ENCODE measurements at regions not wholly inside any gene's neighbourhood (a gene's known extent, or its start where the extent isn't known, plus 50 kb on each side); places are given as distances from the start of the nearest gene placed in this dataset.

DNA sequence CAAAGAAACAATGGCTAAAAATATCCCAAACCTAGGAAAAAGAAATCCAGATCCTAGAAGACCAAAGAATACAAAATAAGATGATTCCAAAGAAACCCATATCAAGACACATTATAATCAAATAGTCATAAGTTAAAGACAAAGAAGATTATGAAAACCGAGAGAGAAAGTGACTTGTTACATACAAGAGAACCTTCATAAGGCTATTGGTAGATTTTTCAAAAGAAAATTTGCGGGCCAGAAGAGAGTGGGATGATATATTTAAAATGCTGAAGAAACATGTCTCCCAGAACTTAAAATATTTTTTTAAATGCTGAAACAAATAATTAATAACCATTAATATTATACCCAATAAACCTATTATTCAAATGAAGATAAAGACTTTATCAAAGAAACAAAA, 687.3 kb downstream of the TLE4 start:
- no peaks in the 10 kb centered on the region for H3K79me2 ChIP-seq (ENCODE audit: low read length)
- H3K9me3 ChIP-seq (replicated peaks; ENCODE audit: insufficient read depth, low read length), result no peaks in the 10 kb centered on the region
- no peak overlapping the region for H3K4me3 ChIP-seq (ENCODE audit: low read length)
- DNase-seq, result no peak
- H3K4me2 ChIP-seq (ENCODE audit: low read depth, low read length), result no peak overlapping the region
- TF ChIP-seq EZH2 (optimal IDR thresholded peaks at IDR 0.05; ENCODE audit: low read depth, low read length) (no peak), CTCF (IDR thresholded peaks at IDR 0.05; ENCODE audit: low read length) (no peak), EZH2phosphoT487 (IDR thresholded peaks at IDR 0.05; ENCODE audit: low read length) (no peak)
- H3K27me3 ChIP-seq (replicated peaks; ENCODE audit: insufficient read depth, low read length), result no peaks in the 10 kb centered on the region
- H3F3A ChIP-seq (ENCODE audit: insufficient read depth, low read length), result no peaks in the 10 kb centered on the region
- no peaks in the 10 kb centered on the region for H3K4me1 ChIP-seq (ENCODE audit: low read length)
- H3K9ac ChIP-seq (ENCODE audit: low read length), result no peak overlapping the region
- H3K9me2 ChIP-seq (replicated peaks; ENCODE audit: insufficient read depth, low read length), result no peaks in the 10 kb centered on the region
- no peak overlapping the region for H2AFZ ChIP-seq (ENCODE audit: low read length)
- no peak overlapping the region for H3K27ac ChIP-seq (ENCODE audit: low read length)
- H3K36me3 ChIP-seq (replicated peaks; ENCODE audit: insufficient read depth, low read length), result no peaks in the 10 kb centered on the region
- H4K20me1 ChIP-seq (ENCODE audit: insufficient read depth, low read length), result no peaks in the 10 kb centered on the region

GRCh38 chr9:80251778-80252177, 680.0 kb downstream of the TLE4 start:
- no peaks in the 10 kb centered on the region for H3K9me3 ChIP-seq (replicated peaks; ENCODE audit: insufficient read depth, low read length)
- no peak overlapping the region for H2AFZ ChIP-seq (ENCODE audit: low read length)
- H3K4me2 ChIP-seq (ENCODE audit: low read depth, low read length), result no peak overlapping the region
- H3K4me3 ChIP-seq (ENCODE audit: low read length), result no peak overlapping the region
- H3K27ac ChIP-seq (ENCODE audit: low read length), result no peak overlapping the region
- H3K79me2 ChIP-seq (ENCODE audit: low read length), result no peaks in the 10 kb centered on the region
- H3F3A ChIP-seq (ENCODE audit: insufficient read depth, low read length), result no peaks in the 10 kb centered on the region
- H3K9ac ChIP-seq (ENCODE audit: low read length), result no peak overlapping the region
- DNase-seq, result no peak
- H3K4me1 ChIP-seq (ENCODE audit: low read length), result no peaks in the 10 kb centered on the region
- no peaks in the 10 kb centered on the region for H3K27me3 ChIP-seq (replicated peaks; ENCODE audit: insufficient read depth, low read length)
- no peaks in the 10 kb centered on the region for H3K9me2 ChIP-seq (replicated peaks; ENCODE audit: insufficient read depth, low read length)
- H3K36me3 ChIP-seq (replicated peaks; ENCODE audit: insufficient read depth, low read length), result no peaks in the 10 kb centered on the region
- no peak for TF ChIP-seq EZH2phosphoT487 (IDR thresholded peaks at IDR 0.05; ENCODE audit: low read length)
- TF ChIP-seq EZH2 (optimal IDR thresholded peaks at IDR 0.05; ENCODE audit: low read depth, low read length), result no peak
- TF ChIP-seq CTCF (IDR thresholded peaks at IDR 0.05; ENCODE audit: low read length), result no peak
- no peaks in the 10 kb centered on the region for H4K20me1 ChIP-seq (ENCODE audit: insufficient read depth, low read length)

- no peaks in the 10 kb centered on the region for H4K20me1 ChIP-seq (ENCODE audit: insufficient read depth, low read length)
- no peak overlapping the region for H2AFZ ChIP-seq (ENCODE audit: low read length)
- H3K27me3 ChIP-seq (replicated peaks; ENCODE audit: insufficient read depth, low read length), result no peaks in the 10 kb centered on the region
- no peak overlapping the region for H3K9ac ChIP-seq (ENCODE audit: low read length)
- no peak overlapping the region for H3K27ac ChIP-seq (ENCODE audit: low read length)
- H3K4me2 ChIP-seq (ENCODE audit: low read depth, low read length), result no peak overlapping the region
- H3F3A ChIP-seq (ENCODE audit: insufficient read depth, low read length), result no peaks in the 10 kb centered on the region
- H3K79me2 ChIP-seq (ENCODE audit: low read length), result no peaks in the 10 kb centered on the region
- H3K9me2 ChIP-seq (replicated peaks; ENCODE audit: insufficient read depth, low read length), result no peaks in the 10 kb centered on the region
- no peak overlapping the region for H3K4me3 ChIP-seq (ENCODE audit: low read length)
- no peaks in the 10 kb centered on the region for H3K36me3 ChIP-seq (replicated peaks; ENCODE audit: insufficient read depth, low read length)
- TF ChIP-seq EZH2 (optimal IDR thresholded peaks at IDR 0.05; ENCODE audit: low read depth, low read length) (no peak), CTCF (IDR thresholded peaks at IDR 0.05; ENCODE audit: low read length) (no peak), EZH2phosphoT487 (IDR thresholded peaks at IDR 0.05; ENCODE audit: low read length) (no peak)
- no peaks in the 10 kb centered on the region for H3K4me1 ChIP-seq (ENCODE audit: low read length)
- no peaks in the 10 kb centered on the region for H3K9me3 ChIP-seq (replicated peaks; ENCODE audit: insufficient read depth, low read length)
- no peak for DNase-seq
These were observed 670.3 kb downstream of the TLE4 start for GRCh38 chr9:80242022-80242421.
